ENCODE measurements at regions not wholly inside any gene's neighbourhood (a gene's known extent, or its start where the extent isn't known, plus 50 kb on each side); places are given as distances from the start of the nearest gene placed in this dataset.
"Not testable (repeated sequence)": the region's sequence is repeated elsewhere in the genome, so short reads cannot be mapped to it uniquely, and the experiment has no call there.

GRCh38 chrX:77160301-77160700, 286.9 kb upstream of the FGF16 start:
- DNase-seq (ENCODE audit: low spot score), result no peak

- no peak for DNase-seq (ENCODE audit: low spot score)
Measured at GRCh38 chrX:77162777-77163176, 284.4 kb upstream of the FGF16 start.

GRCh38 chrX:77167993-77168392, 279.2 kb upstream of the FGF16 start:
- no peak for DNase-seq (ENCODE audit: low spot score)

GRCh38 chrX:77174680-77175519, 272.3 kb upstream of the FGF16 start:
- DNase-seq (ENCODE audit: low spot score), result no peak

- no peak for DNase-seq (ENCODE audit: low spot score)
Measured at GRCh38 chrX:77200663-77201062, 246.5 kb upstream of the FGF16 start.

GRCh38 chrX:77223046-77223445, 224.1 kb upstream of the FGF16 start:
- no peak for DNase-seq (ENCODE audit: low spot score)

- no peak for DNase-seq (ENCODE audit: low spot score)
Measured at GRCh38 chrX:77264490-77264889, 182.7 kb upstream of the FGF16 start.

- peak; percentile 10 for DNase-seq (ENCODE audit: low spot score)
Measured at GRCh38 chrX:77275392-77275791, 171.8 kb upstream of the FGF16 start.

GRCh38 chrX:77276742-77277141, 170.4 kb upstream of the FGF16 start:
- DNase-seq (ENCODE audit: low spot score), result peak; percentile 13

GRCh38 chrX:77277911-77278310, 169.3 kb upstream of the FGF16 start:
- no peak for DNase-seq (ENCODE audit: low spot score)

GRCh38 chrX:77279373-77279772, 167.8 kb upstream of the FGF16 start:
- DNase-seq (ENCODE audit: low spot score), result not testable (repeated sequence)

- no peak for DNase-seq (ENCODE audit: low spot score)
Measured at GRCh38 chrX:77293331-77293995, 153.7 kb upstream of the FGF16 start.

GRCh38 chrX:77298296-77298695, 148.9 kb upstream of the FGF16 start:
- DNase-seq (ENCODE audit: low spot score), result no peak

- DNase-seq (ENCODE audit: low spot score), result no peak
Measured at GRCh38 chrX:77298790-77299189, 148.4 kb upstream of the FGF16 start.

- no peak for DNase-seq (ENCODE audit: low spot score)
Measured at GRCh38 chrX:77299549-77299948, 147.6 kb upstream of the FGF16 start.

GRCh38 chrX:77342004-77342403, 105.2 kb upstream of the FGF16 start:
- no peak for DNase-seq (ENCODE audit: low spot score)

- DNase-seq (ENCODE audit: low spot score), result no peak
Measured at GRCh38 chrX:77346859-77347258, 100.3 kb upstream of the FGF16 start.

- DNase-seq (ENCODE audit: low spot score), result no peak
Measured at GRCh38 chrX:77347572-77347971, 99.6 kb upstream of the FGF16 start.

GRCh38 chrX:77389891-77390290, 57.3 kb upstream of the FGF16 start:
- DNase-seq (ENCODE audit: low spot score), result no peak

GRCh38 chrX:77390365-77390764, 56.8 kb upstream of the FGF16 start:
- not testable (repeated sequence) for DNase-seq (ENCODE audit: low spot score)

- DNase-seq (ENCODE audit: low spot score), result no peak
Measured at GRCh38 chrX:77396781-77397180, 50.4 kb upstream of the FGF16 start.
